ENCODE measurements at regions not wholly inside any gene's neighbourhood (a gene's known extent, or its start where the extent isn't known, plus 50 kb on each side); places are given as distances from the start of the nearest gene placed in this dataset.
A peak's percentile ranks its signal among the peaks of the same experiment; 100 is the strongest.
"Not testable (repeated sequence)": the region's sequence is repeated elsewhere in the genome, so short reads cannot be mapped to it uniquely, and the experiment has no call there.

GRCh38 chr10:87300163-87300562 lies 57.4 kb upstream of the NUTM2D start:
- DNase-seq, result not testable (repeated sequence)

- DNase-seq, result peak; percentile 7
Observed at GRCh38 chr10:87301466-87302115, 56.0 kb upstream of the NUTM2D start.

- not testable (repeated sequence) for DNase-seq
Observed at GRCh38 chr10:87302132-87302531, 55.4 kb upstream of the NUTM2D start.

- not testable (repeated sequence) for DNase-seq
Observed at GRCh38 chr10:87303707-87304106, 53.8 kb upstream of the NUTM2D start.

GRCh38 chr10:87306681-87307080 lies 50.9 kb upstream of the NUTM2D start:
- DNase-seq, result not testable (repeated sequence)

Data from activated CD4-positive, alpha-beta T cell treated with anti-CD3 and anti-CD28 coated beads, Interleukin-10, Interleukin-2, amounts not matched to agents 100 ng/mL and 50 ng/mL, durations not matched to agents 16 hours and 8 hours (primary cell).